CD4-positive, alpha-beta T cell treated with Interleukin-12 subunit alpha and Interleukin-12 subunit beta, for 1 hour (primary cell): ENCODE measurements at regions not wholly inside any gene's neighbourhood (a gene's known extent, or its start where the extent isn't known, plus 50 kb on each side); places are given as distances from the start of the nearest gene placed in this dataset.

ENCODE experiments used
- DNase-seq: peaks from one replicate; pipeline ENCODE4 v3.0.0-alpha.2; 2020

DNA sequence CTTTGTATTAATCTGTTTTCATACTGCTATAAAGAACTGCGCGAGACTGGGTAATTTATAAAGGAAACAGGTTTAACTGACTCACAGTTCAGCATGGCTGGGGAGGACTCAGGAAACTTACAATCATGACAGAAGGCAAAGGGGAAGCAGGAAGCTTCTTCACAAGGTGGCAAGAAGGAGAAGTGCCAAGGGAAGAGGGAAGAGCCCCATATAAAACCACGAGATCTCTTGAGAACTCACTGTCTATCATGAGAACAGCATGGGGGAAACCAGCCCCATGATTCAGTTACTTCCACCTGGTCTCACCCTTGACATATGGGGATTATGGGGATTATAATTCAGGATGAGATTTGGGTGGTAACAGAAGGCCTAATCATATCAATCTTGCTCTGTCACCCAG, 60.9 kb upstream of the CHD1 start:
- no peak for DNase-seq

DNA sequence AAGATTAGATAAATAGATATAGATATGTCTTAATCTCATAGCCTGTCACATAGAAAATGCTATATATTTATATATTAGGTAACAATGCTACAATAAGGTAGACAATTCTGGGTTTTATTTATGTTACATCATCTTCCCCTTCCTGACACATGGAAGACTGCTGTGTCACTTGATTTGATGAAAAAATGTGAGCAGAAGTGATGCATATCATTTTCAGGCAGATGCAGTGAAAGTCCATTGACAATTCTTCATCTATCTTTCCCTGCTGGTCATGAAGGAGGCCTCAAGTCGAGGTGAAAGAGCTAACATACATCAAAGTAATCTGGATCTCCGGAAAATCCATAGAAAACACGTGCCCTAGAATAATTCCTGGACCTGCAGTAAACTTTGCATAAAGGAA, 57.8 kb upstream of the CHD1 start:
- no peak for DNase-seq

DNA sequence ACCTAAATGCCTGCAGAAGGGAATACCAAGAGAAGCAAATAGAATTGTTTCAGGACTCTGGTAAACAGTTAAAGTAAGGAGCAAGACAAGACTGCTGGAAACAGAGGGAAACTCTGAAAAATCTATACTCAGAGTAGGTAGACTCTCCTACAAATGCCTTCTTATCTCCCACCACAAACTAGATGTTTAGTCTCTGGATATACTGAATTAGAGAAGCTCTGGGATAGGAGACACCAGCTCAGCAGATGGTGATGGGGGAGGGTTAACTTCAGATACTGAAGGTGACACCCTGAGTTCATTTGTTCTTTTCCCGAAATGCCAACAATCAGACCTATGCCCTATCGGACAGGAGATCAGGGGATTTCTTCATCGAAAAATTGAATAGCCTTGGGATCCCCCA, 54.1 kb upstream of the CHD1 start:
- DNase-seq: no peak
